ENCODE measurements at regions not wholly inside any gene's neighbourhood (a gene's known extent, or its start where the extent isn't known, plus 50 kb on each side); places are given as distances from the start of the nearest gene placed in this dataset.

DNA sequence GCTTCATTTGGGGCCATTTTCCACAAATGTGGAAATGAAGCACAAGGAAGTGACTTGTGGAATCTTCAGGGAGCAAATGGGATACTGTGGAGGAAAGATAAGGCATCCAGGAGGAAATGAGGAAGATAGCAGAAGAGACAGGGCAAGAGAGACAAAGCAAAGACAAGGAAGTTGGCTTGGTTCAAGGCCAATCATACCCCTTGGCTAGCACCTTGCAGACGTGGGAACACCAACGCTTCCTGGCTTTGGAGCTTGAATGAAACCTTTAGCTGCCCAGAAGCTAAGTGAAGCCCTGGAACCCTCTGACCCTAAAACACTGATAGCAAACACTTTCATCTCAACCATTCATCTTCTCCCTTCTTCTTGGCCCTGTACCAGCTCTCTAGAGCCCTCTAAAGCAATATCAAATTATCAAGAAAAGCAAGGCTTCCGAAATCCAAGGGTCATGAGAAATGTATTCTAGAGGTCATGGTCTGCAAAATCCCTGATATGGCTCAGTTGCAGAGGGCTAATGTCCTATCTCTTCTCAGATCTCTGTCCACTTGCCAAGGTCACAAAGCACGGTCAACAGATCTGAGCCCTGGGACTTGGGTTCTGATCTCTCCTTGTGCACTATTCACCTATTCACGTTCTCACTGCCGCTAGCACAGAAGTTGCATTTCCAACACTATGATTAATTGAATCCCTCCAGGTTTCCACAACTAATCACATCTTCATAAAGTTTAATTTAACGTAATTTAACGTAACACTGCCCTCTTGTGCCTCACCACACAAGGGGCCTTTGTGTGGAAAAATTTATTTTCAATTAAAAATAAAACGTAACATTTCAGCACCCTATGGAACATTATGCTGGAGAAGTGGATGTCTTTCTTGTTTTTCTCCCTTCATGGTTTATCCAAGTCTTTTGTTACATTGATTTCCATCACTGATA lies 557.6 kb upstream of the ADAMTS9 start:
- no peak for DNase-seq (ENCODE audit: low spot score in 2 of 2)
- 37% methylated on average over 9 of the region's 9 CpGs for WGBS, 2 donors
- intact Hi-C loops (cut with DNase I; ENCODE audit: low total_unique reads): no loop called here
- H3K4me3 ChIP-seq (ENCODE audit: low read depth, poor library complexity, severe bottlenecking): no peak overlapping the region
- no peak for TF ChIP-seq POLR2A (IDR thresholded peaks at IDR 0.05)
- TF ChIP-seq, protein P1, sequence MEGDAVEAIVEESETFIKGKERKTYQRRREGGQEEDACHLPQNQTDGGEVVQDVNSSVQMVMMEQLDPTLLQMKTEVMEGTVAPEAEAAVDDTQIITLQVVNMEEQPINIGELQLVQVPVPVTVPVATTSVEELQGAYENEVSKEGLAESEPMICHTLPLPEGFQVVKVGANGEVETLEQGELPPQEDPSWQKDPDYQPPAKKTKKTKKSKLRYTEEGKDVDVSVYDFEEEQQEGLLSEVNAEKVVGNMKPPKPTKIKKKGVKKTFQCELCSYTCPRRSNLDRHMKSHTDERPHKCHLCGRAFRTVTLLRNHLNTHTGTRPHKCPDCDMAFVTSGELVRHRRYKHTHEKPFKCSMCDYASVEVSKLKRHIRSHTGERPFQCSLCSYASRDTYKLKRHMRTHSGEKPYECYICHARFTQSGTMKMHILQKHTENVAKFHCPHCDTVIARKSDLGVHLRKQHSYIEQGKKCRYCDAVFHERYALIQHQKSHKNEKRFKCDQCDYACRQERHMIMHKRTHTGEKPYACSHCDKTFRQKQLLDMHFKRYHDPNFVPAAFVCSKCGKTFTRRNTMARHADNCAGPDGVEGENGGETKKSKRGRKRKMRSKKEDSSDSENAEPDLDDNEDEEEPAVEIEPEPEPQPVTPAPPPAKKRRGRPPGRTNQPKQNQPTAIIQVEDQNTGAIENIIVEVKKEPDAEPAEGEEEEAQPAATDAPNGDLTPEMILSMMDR (IDR thresholded peaks at IDR 0.05): no peak

DNA sequence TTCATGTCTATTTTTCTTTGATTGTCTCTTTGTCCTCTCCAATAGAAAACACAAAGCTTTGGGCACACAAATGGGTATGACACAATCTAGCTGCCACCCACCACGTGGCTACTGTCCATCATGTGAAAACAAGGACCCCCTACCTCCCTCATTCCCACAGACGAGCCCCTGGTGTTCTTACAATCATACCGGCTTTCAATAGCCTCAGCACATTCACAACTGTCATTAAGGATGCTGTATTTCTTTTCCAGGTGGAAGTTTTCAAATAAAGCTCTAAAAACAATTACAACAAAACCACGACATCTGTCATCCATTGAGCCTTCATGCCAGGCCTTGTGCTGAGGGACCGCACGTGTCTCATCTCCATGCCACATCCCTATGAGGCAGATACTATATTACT lies 552.6 kb upstream of the ADAMTS9 start:
- intact Hi-C loops (cut with DNase I; ENCODE audit: low total_unique reads): no loop called here
- TF ChIP-seq POLR2A (IDR thresholded peaks at IDR 0.05): no peak
- TF ChIP-seq, protein P1 (IDR thresholded peaks at IDR 0.05): no peak
- H3K4me3 ChIP-seq (ENCODE audit: low read depth, poor library complexity, severe bottlenecking): no peak overlapping the region
- 73% methylated on average over 6 of the region's 6 CpGs for WGBS, 2 donors
- no peak for DNase-seq (ENCODE audit: low spot score in 2 of 2)

DNA sequence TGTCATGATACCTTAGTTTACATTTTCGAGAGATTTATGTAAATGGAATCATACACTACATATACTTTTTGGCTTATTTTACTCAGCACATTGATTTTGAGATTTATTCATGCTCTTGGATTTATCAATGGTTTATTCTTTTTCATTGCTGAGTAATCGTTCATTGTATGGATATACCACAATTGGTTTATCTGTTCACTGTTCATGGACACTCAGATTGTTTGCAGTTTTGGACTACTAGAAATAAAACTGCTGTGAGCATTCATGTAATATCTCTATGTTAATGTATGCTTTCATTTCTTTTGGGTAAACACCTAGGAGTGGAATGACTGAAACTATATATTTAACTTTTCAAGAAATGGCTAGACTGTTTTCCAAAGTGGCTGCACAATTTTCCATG lies 550.9 kb upstream of the ADAMTS9 start:
- H3K4me3 ChIP-seq (ENCODE audit: low read depth, poor library complexity, severe bottlenecking): no peak overlapping the region
- DNase-seq (ENCODE audit: low spot score in 2 of 2): no peak
- intact Hi-C loops (cut with DNase I; ENCODE audit: low total_unique reads): no loop called here
- WGBS, 2 donors: 66 to 94% methylated on average over 2 of the region's 2 CpGs
- TF ChIP-seq POLR2A (IDR thresholded peaks at IDR 0.05): no peak
- TF ChIP-seq, protein P1 (IDR thresholded peaks at IDR 0.05): no peak

DNA sequence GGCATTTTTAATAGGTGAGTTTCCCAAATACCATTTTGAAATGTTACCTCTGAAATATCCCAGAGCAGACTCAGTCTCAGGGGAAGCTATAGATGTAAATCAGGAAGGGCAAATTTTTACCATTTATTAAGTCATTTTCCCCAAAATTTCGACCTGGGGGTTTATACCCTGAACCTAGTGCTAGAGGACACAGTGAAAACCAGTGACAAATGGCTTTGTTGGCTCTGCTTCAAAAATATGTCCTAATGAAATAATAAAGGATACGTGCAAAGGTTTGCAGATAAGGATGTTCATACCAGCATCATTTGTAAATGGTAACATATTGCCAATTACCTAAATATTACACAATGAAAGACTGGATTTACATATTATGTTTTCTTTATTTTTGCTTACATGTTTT lies 546.7 kb upstream of the ADAMTS9 start:
- DNase-seq (ENCODE audit: low spot score in 2 of 2): no peak
- TF ChIP-seq, protein P1 (IDR thresholded peaks at IDR 0.05): no peak
- TF ChIP-seq POLR2A (IDR thresholded peaks at IDR 0.05): no peak
- intact Hi-C loops (cut with DNase I; ENCODE audit: low total_unique reads): no loop called here
- H3K4me3 ChIP-seq (ENCODE audit: low read depth, poor library complexity, severe bottlenecking): no peak overlapping the region
- 60 to 66% methylated on average over 2 of the region's 2 CpGs for WGBS, 2 donors

DNA sequence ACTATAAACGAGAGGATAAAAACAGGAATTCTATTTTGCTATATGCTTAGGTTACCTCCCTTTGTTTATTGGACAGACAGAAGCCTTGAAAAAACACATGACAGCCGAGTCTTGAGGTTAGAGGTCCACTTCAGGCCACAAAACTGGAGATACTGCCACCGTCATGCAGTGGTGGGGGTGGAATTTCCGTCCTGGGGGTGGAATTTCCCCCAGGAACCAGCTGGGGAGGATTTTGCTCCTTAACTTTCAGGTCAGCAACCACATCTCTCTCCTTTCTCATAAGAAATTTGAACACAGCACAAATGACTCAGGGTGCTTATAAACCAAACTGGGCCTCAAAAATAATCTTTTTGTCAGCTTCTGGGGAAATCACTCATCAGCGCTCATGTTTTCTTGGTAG lies 545.8 kb upstream of the ADAMTS9 start:
- TF ChIP-seq, protein P1 (IDR thresholded peaks at IDR 0.05): no peak
- TF ChIP-seq POLR2A (IDR thresholded peaks at IDR 0.05): no peak
- no peak overlapping the region for H3K4me3 ChIP-seq (ENCODE audit: low read depth, poor library complexity, severe bottlenecking)
- DNase-seq (ENCODE audit: low spot score in 2 of 2): no peak
- intact Hi-C loops (cut with DNase I; ENCODE audit: low total_unique reads): no loop called here
- 86 to 91% methylated on average over 5 of the region's 5 CpGs for WGBS, 2 donors
